ENCODE measurements at regions not wholly inside any gene's neighbourhood (a gene's known extent, or its start where the extent isn't known, plus 50 kb on each side); places are given as distances from the start of the nearest gene placed in this dataset.
"Not testable (repeated sequence)": the region's sequence is repeated elsewhere in the genome, so short reads cannot be mapped to it uniquely, and the experiment has no call there.

DNA sequence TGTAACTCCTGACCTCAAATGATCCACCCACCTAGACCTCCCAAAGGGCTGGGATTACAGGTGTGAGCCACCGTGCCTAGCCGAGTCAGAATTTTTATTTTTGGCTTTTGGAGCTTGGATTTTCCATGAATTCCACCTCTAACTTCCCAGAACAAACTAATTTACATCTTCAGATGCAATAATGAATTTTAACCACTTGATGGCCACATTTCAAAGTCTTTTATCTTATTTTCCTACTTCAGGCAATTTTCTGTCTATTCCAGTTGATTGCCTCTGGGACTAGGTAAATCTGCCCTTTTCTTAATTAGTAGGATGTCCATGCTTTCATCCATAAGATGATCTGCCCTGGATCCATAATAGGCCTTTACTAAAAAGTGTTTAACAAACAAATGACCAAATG lies 156.4 kb upstream of the ANKFN1 start:
- no peak for DNase-seq (ENCODE audit: low read depth, low spot score)
- no peaks in the 10 kb centered on the region for H3K36me3 ChIP-seq (ENCODE audit: insufficient read depth, low read length)
- H3K4me3 ChIP-seq: no peak overlapping the region
- TF ChIP-seq FOXP2 (optimal IDR thresholded peaks at IDR 0.05; ENCODE audit: control extremely low read depth, extremely low read length, insufficient read depth) (no peak), EZH2 (IDR thresholded peaks at IDR 0.05) (no peak), POLR2AphosphoS5 (IDR thresholded peaks at IDR 0.05; ENCODE audit: borderline replicate concordance, low read depth, low read length) (no peak)
- H3K27ac ChIP-seq: no peak overlapping the region
- H3K9me3 ChIP-seq (ENCODE audit: low read depth, low read length): no peaks in the 10 kb centered on the region
- no peak overlapping the region for H3K9ac ChIP-seq (ENCODE audit: insufficient read length)

DNA sequence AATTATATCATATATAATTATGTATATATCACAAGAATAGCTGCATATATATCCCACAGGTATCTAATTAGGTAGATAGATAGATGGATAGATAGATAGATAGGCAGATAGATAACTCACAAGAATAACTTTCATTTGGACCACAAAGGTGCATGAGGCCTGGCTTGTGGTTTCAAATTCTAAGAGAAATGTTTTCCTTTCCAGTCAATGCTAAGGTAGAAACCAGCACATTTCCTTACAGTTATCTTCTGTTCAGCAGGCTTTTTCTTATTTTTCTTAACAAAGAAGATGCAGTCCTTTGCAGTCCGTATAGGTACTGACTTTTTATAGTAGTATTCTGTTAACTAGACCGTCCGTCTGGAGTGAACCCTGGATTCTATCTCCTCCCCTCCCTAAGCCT lies 152.9 kb upstream of the ANKFN1 start:
- no peak for DNase-seq (ENCODE audit: low read depth, low spot score)
- Histone ChIP-seq H3K9me3 (ENCODE audit: low read depth, low read length) (no peaks in the 10 kb centered on the region), H3K9ac (ENCODE audit: insufficient read length) (no peak overlapping the region), H3K27ac (no peak overlapping the region), H3K36me3 (ENCODE audit: insufficient read depth, low read length) (no peaks in the 10 kb centered on the region), H3K4me3 (no peak overlapping the region)
- TF ChIP-seq FOXP2 (optimal IDR thresholded peaks at IDR 0.05; ENCODE audit: control extremely low read depth, extremely low read length, insufficient read depth) (no peak), EZH2 (IDR thresholded peaks at IDR 0.05) (no peak)

DNA sequence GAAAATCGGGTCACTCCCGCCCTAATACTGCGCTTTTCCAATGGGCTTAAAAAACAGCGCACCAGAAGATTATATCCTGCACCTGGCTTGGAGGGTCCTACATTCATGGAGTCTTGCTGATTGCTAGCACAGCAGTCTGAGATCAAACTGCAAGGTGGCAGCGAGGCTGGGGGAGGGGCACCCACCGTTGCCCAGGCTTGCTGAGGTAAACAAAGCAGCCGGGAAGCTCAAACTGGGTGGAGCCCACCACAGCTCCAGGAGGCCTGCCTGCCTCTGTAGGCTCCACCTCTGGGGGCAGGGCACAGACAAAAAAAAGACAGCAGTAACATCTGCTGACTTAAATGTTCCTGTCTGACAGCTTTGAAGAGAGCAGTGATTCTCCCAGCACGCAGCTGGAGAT lies 150.6 kb upstream of the ANKFN1 start:
- not testable (repeated sequence) for DNase-seq (ENCODE audit: low read depth, low spot score); H3K4me3 ChIP-seq; H3K9me3 ChIP-seq (ENCODE audit: low read depth, low read length); H3K27ac ChIP-seq; H3K36me3 ChIP-seq (ENCODE audit: insufficient read depth, low read length); H3K9ac ChIP-seq (ENCODE audit: insufficient read length)

DNA sequence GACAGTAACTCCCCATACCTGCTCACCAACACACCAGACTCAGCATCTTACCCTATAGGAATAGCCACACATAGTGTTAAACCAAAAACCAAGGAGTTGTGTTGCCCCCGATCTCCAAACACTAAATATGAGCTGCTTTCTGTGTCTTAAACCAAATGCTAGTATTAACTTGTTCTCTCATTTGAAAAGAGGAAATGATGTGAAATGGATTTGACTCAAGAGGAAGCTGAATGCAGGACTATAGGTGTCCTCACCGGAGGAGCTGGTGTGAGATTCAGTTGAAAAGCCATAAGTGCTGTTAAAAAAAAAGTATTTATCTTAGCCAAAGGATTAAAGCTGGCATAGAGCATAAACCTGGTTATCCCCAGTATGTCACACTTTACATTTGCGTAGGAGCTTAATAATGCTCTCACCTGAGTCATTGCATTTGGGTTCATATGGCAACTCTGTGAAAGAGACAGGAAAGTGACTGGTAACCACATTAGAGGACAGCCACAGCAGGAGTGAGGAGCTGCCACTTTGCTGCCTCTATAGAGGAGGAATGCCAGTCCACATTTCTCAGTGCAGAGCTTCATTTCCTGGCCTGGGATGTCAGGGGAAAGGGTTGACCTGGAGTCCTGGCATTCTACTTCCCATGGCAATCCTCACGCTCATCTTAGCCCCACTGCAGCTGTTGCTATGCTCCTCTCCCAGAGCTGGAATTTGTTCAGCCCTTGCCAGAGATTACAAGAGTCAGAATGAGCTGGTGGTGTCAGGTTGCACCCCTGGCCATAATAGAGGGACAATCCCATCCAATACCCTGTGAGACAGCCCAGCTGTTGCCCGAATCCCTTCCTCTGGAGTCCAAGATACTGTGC lies 143.3 kb upstream of the ANKFN1 start:
- Histone ChIP-seq H3K4me3 (no peak overlapping the region), H3K27ac (no peak overlapping the region), H3K9me3 (ENCODE audit: low read depth, low read length) (no peaks in the 10 kb centered on the region; the same call in 1 of the 2 replicates), H3K36me3 (ENCODE audit: insufficient read depth, low read length) (no peaks in the 10 kb centered on the region), H3K9ac (ENCODE audit: insufficient read length) (no peak overlapping the region)
- TF ChIP-seq POLR2AphosphoS5 (IDR thresholded peaks at IDR 0.05; ENCODE audit: borderline replicate concordance, low read depth, low read length): no peak
- no peak for TF ChIP-seq FOXP2 (optimal IDR thresholded peaks at IDR 0.05; ENCODE audit: control extremely low read depth, extremely low read length, insufficient read depth)
- TF ChIP-seq EZH2 (IDR thresholded peaks at IDR 0.05): no peak
- no peak for DNase-seq (ENCODE audit: low read depth, low spot score)

DNA sequence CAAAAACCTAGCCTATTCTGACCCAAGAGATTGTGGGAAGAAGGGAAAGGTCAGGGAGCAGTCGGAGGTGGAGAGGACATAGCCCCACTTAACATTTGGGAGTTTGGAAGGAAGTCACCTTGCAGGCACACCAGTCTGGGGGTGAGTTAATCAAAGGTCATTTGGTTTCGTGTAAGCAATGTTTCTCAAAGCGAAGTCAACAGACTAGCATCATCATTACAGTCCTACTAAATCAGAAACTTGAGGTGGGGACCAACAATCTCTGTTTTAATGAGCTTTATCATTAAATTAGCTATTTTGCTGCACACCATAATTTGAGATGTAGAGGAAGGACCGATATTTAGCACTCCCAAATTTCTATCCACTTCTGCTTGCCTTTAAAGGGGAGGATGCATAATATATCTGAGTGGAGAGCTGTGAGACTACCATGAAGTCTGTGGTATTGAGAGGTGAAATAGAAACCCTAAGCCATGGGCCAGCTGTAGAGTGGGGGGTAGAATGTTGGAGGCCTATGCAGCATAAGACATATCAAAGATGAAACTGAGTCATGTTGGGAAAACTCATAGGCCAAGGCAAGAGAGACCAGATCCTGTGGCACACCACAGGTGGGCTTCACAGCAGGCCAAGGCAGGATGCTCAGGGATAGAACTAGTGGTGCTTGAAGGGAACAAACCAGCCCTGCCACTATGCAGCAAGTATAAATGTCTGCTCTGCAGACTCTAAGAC lies 141.7 kb upstream of the ANKFN1 start:
- Histone ChIP-seq H3K27ac (no peak overlapping the region), H3K9me3 (ENCODE audit: low read depth, low read length) (no peaks in the 10 kb centered on the region; the same call in 1 of the 2 replicates), H3K4me3 (no peak overlapping the region), H3K9ac (ENCODE audit: insufficient read length) (no peak overlapping the region), H3K36me3 (ENCODE audit: insufficient read depth, low read length) (no peaks in the 10 kb centered on the region)
- DNase-seq (ENCODE audit: low read depth, low spot score): no peak
- TF ChIP-seq POLR2AphosphoS5 (IDR thresholded peaks at IDR 0.05; ENCODE audit: borderline replicate concordance, low read depth, low read length): no peak
- no peak for TF ChIP-seq EZH2 (IDR thresholded peaks at IDR 0.05)
- no peak for TF ChIP-seq FOXP2 (optimal IDR thresholded peaks at IDR 0.05; ENCODE audit: control extremely low read depth, extremely low read length, insufficient read depth)

DNA sequence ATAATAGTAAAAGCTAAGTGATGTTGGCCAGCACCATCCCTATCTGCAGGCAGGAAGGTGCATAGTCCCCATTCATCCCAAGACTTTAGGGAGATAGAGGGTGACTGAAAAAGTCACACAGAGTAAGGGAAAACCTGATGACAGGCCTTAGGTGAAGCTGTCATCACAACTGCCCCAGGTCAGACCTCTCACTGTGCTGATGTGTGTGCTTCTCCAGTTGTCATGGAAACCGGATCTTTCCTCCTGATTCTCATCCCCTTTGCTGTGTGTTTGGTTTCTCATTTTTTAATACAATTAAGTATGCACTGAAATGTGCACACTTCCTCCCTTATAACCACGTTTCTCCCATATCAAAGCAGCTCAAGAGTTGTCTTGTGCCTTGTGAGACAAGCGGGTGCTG lies 135.1 kb upstream of the ANKFN1 start:
- TF ChIP-seq POLR2AphosphoS5 (IDR thresholded peaks at IDR 0.05; ENCODE audit: borderline replicate concordance, low read depth, low read length) (no peak), EZH2 (IDR thresholded peaks at IDR 0.05) (no peak), FOXP2 (optimal IDR thresholded peaks at IDR 0.05; ENCODE audit: control extremely low read depth, extremely low read length, insufficient read depth) (no peak)
- Histone ChIP-seq H3K27ac (no peak overlapping the region), H3K36me3 (ENCODE audit: insufficient read depth, low read length) (no peaks in the 10 kb centered on the region), H3K9me3 (ENCODE audit: low read depth, low read length) (no peaks in the 10 kb centered on the region; the same call in 1 of the 2 replicates), H3K9ac (ENCODE audit: insufficient read length) (no peak overlapping the region), H3K4me3 (no peak overlapping the region)
- DNase-seq (ENCODE audit: low read depth, low spot score): no peak

DNA sequence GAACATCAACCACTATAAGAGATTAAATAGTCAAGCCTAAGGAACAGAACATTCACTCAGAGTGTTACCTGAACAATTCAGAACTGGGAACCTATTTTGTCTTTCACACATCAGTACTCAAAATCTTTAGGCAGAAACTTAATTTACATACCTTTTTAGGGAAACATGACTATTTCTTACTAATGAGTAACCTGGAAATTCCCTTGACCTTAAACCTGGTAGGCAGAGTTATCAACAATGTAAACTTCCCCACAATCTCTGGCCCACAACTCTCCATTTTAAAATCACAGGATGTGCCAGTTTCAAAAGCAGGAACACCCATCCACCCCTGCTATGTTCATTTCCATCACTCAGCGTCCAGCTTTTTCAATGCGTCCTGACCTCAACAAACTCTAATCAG lies 132.9 kb upstream of the ANKFN1 start:
- Histone ChIP-seq H3K27ac (no peak overlapping the region), H3K4me3 (no peak overlapping the region), H3K9me3 (ENCODE audit: low read depth, low read length) (no peaks in the 10 kb centered on the region), H3K36me3 (ENCODE audit: insufficient read depth, low read length) (no peaks in the 10 kb centered on the region), H3K9ac (ENCODE audit: insufficient read length) (no peak overlapping the region)
- TF ChIP-seq EZH2 (IDR thresholded peaks at IDR 0.05) (no peak), FOXP2 (optimal IDR thresholded peaks at IDR 0.05; ENCODE audit: control extremely low read depth, extremely low read length, insufficient read depth) (no peak), POLR2AphosphoS5 (IDR thresholded peaks at IDR 0.05; ENCODE audit: borderline replicate concordance, low read depth, low read length) (no peak)
- DNase-seq (ENCODE audit: low read depth, low spot score): no peak

DNA sequence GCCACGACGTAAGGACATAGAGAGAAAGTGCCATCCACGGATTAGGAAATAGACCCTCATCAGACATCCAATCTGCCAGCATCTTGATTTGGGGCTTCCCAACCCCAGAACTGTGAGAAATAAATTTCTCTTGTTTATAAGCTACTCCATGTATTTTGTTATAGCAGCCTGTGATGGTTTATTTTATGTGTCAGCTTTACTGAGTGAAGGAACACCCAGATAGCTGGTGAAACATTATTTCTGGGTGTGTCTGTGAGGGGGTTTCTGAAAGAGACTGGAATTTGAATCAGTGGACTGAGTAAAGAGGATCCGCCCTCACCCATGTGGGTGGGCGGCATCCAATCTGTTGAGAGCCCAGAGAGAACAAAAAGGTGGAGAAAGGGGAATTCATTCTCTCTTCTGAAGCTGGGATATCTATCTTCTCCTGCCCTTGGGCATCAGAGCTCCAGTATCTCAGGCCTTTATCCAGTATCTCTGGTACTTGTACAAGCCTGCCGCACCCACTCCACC lies 131.5 kb upstream of the ANKFN1 start:
- no peak for DNase-seq (ENCODE audit: low read depth, low spot score)
- TF ChIP-seq EZH2 (IDR thresholded peaks at IDR 0.05): no peak
- no peak for TF ChIP-seq POLR2AphosphoS5 (IDR thresholded peaks at IDR 0.05; ENCODE audit: borderline replicate concordance, low read depth, low read length)
- no peak for TF ChIP-seq FOXP2 (optimal IDR thresholded peaks at IDR 0.05; ENCODE audit: control extremely low read depth, extremely low read length, insufficient read depth)
- H3K27ac ChIP-seq: no peak overlapping the region
- no peak overlapping the region for H3K9ac ChIP-seq (ENCODE audit: insufficient read length)
- H3K9me3 ChIP-seq (ENCODE audit: low read depth, low read length): no peaks in the 10 kb centered on the region
- H3K4me3 ChIP-seq: no peak overlapping the region
- no peaks in the 10 kb centered on the region for H3K36me3 ChIP-seq (ENCODE audit: insufficient read depth, low read length)
